Memory B cell (primary cell): ENCODE measurements at regions not wholly inside any gene's neighbourhood (a gene's known extent, or its start where the extent isn't known, plus 50 kb on each side); places are given as distances from the start of the nearest gene placed in this dataset.

ENCODE experiments used
- ATAC-seq: fragments of 150-1000 bp; cut with Tn5 transposase; 2 replicates; pipeline ENCODE4 v1.10.0; 2021; ENCODE audit warnings: low read depth, mild to moderate bottlenecking, moderate library complexity
- DNase-seq, 2 donors: peaks; one replicate each; pipeline ENCODE4 v3.0.0; 2022; ENCODE audit warnings: low spot score in 2 of 2
- H3K27ac Mint-ChIP-seq: one replicate; pipeline ENCODE4 v1.8.0; 2022; ENCODE audit warnings: mild to moderate bottlenecking, moderate library complexity, mixed read lengths
- H3K27me3 Mint-ChIP-seq: one replicate; pipeline ENCODE4 v1.8.0; 2022; ENCODE audit warnings: mixed read lengths
- H3K36me3 Mint-ChIP-seq: one replicate; pipeline ENCODE4 v1.8.0; 2022; ENCODE audit warnings: mild to moderate bottlenecking, mixed read lengths
- H3K4me1 Mint-ChIP-seq: one replicate; pipeline ENCODE4 v1.8.0; 2022; ENCODE audit warnings: mixed read lengths
- H3K4me3 Mint-ChIP-seq: one replicate; pipeline ENCODE4 v1.8.0; 2022; ENCODE audit warnings: mild to moderate bottlenecking, moderate library complexity, mixed read lengths
- H3K9me3 Mint-ChIP-seq: one replicate; pipeline ENCODE4 v1.8.0; 2022; ENCODE audit warnings: mixed read lengths

GRCh38 chr3:103440539-103441203 lies 1005.9 kb downstream of the ZPLD1 start:
- H3K9me3 Mint-ChIP-seq: peaks cover 4% of the 10 kb centered on the region
- no peaks in the 10 kb centered on the region for H3K4me1 Mint-ChIP-seq
- no peak for ATAC-seq
- DNase-seq: no peak
- no peak overlapping the region for H3K27ac Mint-ChIP-seq
- no peak overlapping the region for H3K4me3 Mint-ChIP-seq
- H3K27me3 Mint-ChIP-seq: no peaks in the 10 kb centered on the region
- H3K36me3 Mint-ChIP-seq: no peaks in the 10 kb centered on the region

GRCh38 chr3:103446953-103447629 lies 1012.3 kb downstream of the ZPLD1 start:
- no peak for ATAC-seq
- H3K9me3 Mint-ChIP-seq: peaks cover 3% of the 10 kb centered on the region
- no peak overlapping the region for H3K4me3 Mint-ChIP-seq

GRCh38 chr3:103453152-103453551 lies 1018.3 kb downstream of the ZPLD1 start:
- H3K9me3 Mint-ChIP-seq: no peaks in the 10 kb centered on the region
- H3K4me3 Mint-ChIP-seq: no peak overlapping the region
- no peaks in the 10 kb centered on the region for H3K27me3 Mint-ChIP-seq
- DNase-seq: no peak
- ATAC-seq: no peak
- no peak overlapping the region for H3K27ac Mint-ChIP-seq
- H3K4me1 Mint-ChIP-seq: no peaks in the 10 kb centered on the region
- H3K36me3 Mint-ChIP-seq: no peaks in the 10 kb centered on the region

More at GRCh38 chr3:103446953-103447629, 1012.3 kb downstream of the ZPLD1 start:
- H3K36me3 Mint-ChIP-seq: no peaks in the 10 kb centered on the region
- no peak for DNase-seq
- H3K27ac Mint-ChIP-seq: no peak overlapping the region
- no peaks in the 10 kb centered on the region for H3K27me3 Mint-ChIP-seq
- no peaks in the 10 kb centered on the region for H3K4me1 Mint-ChIP-seq

GRCh38 chr3:103459815-103460214 lies 1025.0 kb downstream of the ZPLD1 start:
- H3K4me1 Mint-ChIP-seq: no peaks in the 10 kb centered on the region
- H3K27ac Mint-ChIP-seq: no peak overlapping the region
- no peak for ATAC-seq
- H3K4me3 Mint-ChIP-seq: no peak overlapping the region
- no peaks in the 10 kb centered on the region for H3K27me3 Mint-ChIP-seq
- peaks cover 2% of the 10 kb centered on the region for H3K9me3 Mint-ChIP-seq
- no peak for DNase-seq
- H3K36me3 Mint-ChIP-seq: no peaks in the 10 kb centered on the region

GRCh38 chr3:103470498-103470897 lies 1035.7 kb downstream of the ZPLD1 start:
- Mint-ChIP-seq H3K36me3 (no peaks in the 10 kb centered on the region), H3K9me3 (peaks cover 2% of the 10 kb centered on the region), H3K4me3 (no peak overlapping the region), H3K27ac (no peak overlapping the region), H3K4me1 (no peaks in the 10 kb centered on the region), H3K27me3 (no peaks in the 10 kb centered on the region)
- ATAC-seq (no peak), DNase-seq (no peak)

GRCh38 chr3:103494011-103494410 lies 1059.2 kb downstream of the ZPLD1 start:
- Mint-ChIP-seq H3K9me3 (peaks cover 2% of the 10 kb centered on the region), H3K4me3 (no peak overlapping the region), H3K4me1 (peaks cover 2% of the 10 kb centered on the region), H3K36me3 (no peaks in the 10 kb centered on the region), H3K27ac (no peak overlapping the region), H3K27me3 (no peaks in the 10 kb centered on the region)
- ATAC-seq (no peak), DNase-seq (no peak)

- H3K27me3 Mint-ChIP-seq: no peaks in the 10 kb centered on the region
- ATAC-seq (no peak), DNase-seq (no peak)
- no peaks in the 10 kb centered on the region for H3K36me3 Mint-ChIP-seq
- peaks cover 2% of the 10 kb centered on the region for H3K4me1 Mint-ChIP-seq
- peaks cover 2% of the 10 kb centered on the region for H3K9me3 Mint-ChIP-seq
- H3K27ac Mint-ChIP-seq: no peak overlapping the region
- no peak overlapping the region for H3K4me3 Mint-ChIP-seq
These were observed 1059.7 kb downstream of the ZPLD1 start for GRCh38 chr3:103494512-103494911.

GRCh38 chr3:103495186-103495585 lies 1060.4 kb downstream of the ZPLD1 start:
- no peak overlapping the region for H3K27ac Mint-ChIP-seq
- H3K9me3 Mint-ChIP-seq: peaks cover 2% of the 10 kb centered on the region
- no peak for DNase-seq
- H3K4me1 Mint-ChIP-seq: peaks cover 2% of the 10 kb centered on the region
- ATAC-seq: no peak
- no peaks in the 10 kb centered on the region for H3K27me3 Mint-ChIP-seq
- H3K4me3 Mint-ChIP-seq: no peak overlapping the region
- no peaks in the 10 kb centered on the region for H3K36me3 Mint-ChIP-seq

GRCh38 chr3:103499132-103499900 lies 1064.5 kb downstream of the ZPLD1 start:
- Mint-ChIP-seq H3K9me3 (peaks cover 1% of the 10 kb centered on the region), H3K36me3 (no peaks in the 10 kb centered on the region), H3K27me3 (no peaks in the 10 kb centered on the region), H3K4me1 (peaks cover 2% of the 10 kb centered on the region), H3K27ac (no peak overlapping the region), H3K4me3 (no peak overlapping the region)
- DNase-seq (no peak), ATAC-seq (no peak)

- H3K36me3 Mint-ChIP-seq: no peaks in the 10 kb centered on the region
These were observed 1065.2 kb downstream of the ZPLD1 start for GRCh38 chr3:103499967-103500366.

GRCh38 chr3:103510760-103511159 lies 1075.9 kb downstream of the ZPLD1 start:
- H3K4me1 Mint-ChIP-seq: no peaks in the 10 kb centered on the region
- DNase-seq (no peak), ATAC-seq (no peak)
- H3K27me3 Mint-ChIP-seq: no peaks in the 10 kb centered on the region
- peaks cover 5% of the 10 kb centered on the region for H3K9me3 Mint-ChIP-seq
- no peak overlapping the region for H3K4me3 Mint-ChIP-seq
- no peak overlapping the region for H3K27ac Mint-ChIP-seq
- no peaks in the 10 kb centered on the region for H3K36me3 Mint-ChIP-seq

More at GRCh38 chr3:103499967-103500366, 1065.2 kb downstream of the ZPLD1 start:
- H3K4me3 Mint-ChIP-seq: no peak overlapping the region
- no peak for DNase-seq
- no peak for ATAC-seq
- H3K9me3 Mint-ChIP-seq: no peaks in the 10 kb centered on the region
- H3K4me1 Mint-ChIP-seq: no peaks in the 10 kb centered on the region
- H3K27me3 Mint-ChIP-seq: no peaks in the 10 kb centered on the region
- H3K27ac Mint-ChIP-seq: no peak overlapping the region

- H3K27ac Mint-ChIP-seq: no peak overlapping the region
- no peak for ATAC-seq
- no peaks in the 10 kb centered on the region for H3K4me1 Mint-ChIP-seq
- no peaks in the 10 kb centered on the region for H3K27me3 Mint-ChIP-seq
- DNase-seq: no peak
- no peaks in the 10 kb centered on the region for H3K36me3 Mint-ChIP-seq
- no peaks in the 10 kb centered on the region for H3K9me3 Mint-ChIP-seq
- no peak overlapping the region for H3K4me3 Mint-ChIP-seq
These were observed 1077.1 kb downstream of the ZPLD1 start for GRCh38 chr3:103511891-103512290.

GRCh38 chr3:103512595-103512994 lies 1077.8 kb downstream of the ZPLD1 start:
- H3K27me3 Mint-ChIP-seq: no peaks in the 10 kb centered on the region
- DNase-seq: no peak
- no peak for ATAC-seq
- H3K36me3 Mint-ChIP-seq: no peaks in the 10 kb centered on the region
- H3K4me1 Mint-ChIP-seq: no peaks in the 10 kb centered on the region
- H3K4me3 Mint-ChIP-seq: no peak overlapping the region
- H3K9me3 Mint-ChIP-seq: peaks cover 3% of the 10 kb centered on the region
- H3K27ac Mint-ChIP-seq: no peak overlapping the region

GRCh38 chr3:103513003-103513402 lies 1078.2 kb downstream of the ZPLD1 start:
- no peaks in the 10 kb centered on the region for H3K4me1 Mint-ChIP-seq
- H3K27ac Mint-ChIP-seq: no peak overlapping the region
- DNase-seq (no peak), ATAC-seq (no peak)
- H3K27me3 Mint-ChIP-seq: no peaks in the 10 kb centered on the region
- H3K4me3 Mint-ChIP-seq: no peak overlapping the region
- H3K9me3 Mint-ChIP-seq: peaks cover 3% of the 10 kb centered on the region
- H3K36me3 Mint-ChIP-seq: no peaks in the 10 kb centered on the region
